Neuronal stem cell (in vitro differentiated cells): ENCODE measurements at regions not wholly inside any gene's neighbourhood (a gene's known extent, or its start where the extent isn't known, plus 50 kb on each side); places are given as distances from the start of the nearest gene placed in this dataset.

ENCODE experiments used
- DNase-seq: peaks from one replicate; pipeline ENCODE4 v3.0.0-alpha.2; 2013; ENCODE audit warnings: low spot score
- H2AFZ ChIP-seq: one replicate; pipeline ENCODE4 v1.6.1; 2013; ENCODE audit warnings: mild to moderate bottlenecking, low read length, inconsistent platforms
- H2AK5ac ChIP-seq: 2 replicates; pipeline ENCODE4 v1.6.1; 2013; ENCODE audit warnings: low read depth, mild to moderate bottlenecking, inconsistent platforms, low read length, moderate library complexity, mixed read lengths
- H2BK120ac ChIP-seq: 2 replicates; pipeline ENCODE4 v1.6.1; 2013; ENCODE audit warnings: low read depth, mild to moderate bottlenecking, inconsistent platforms, low read length, moderate library complexity, mixed read lengths
- H2BK12ac ChIP-seq: one replicate; pipeline ENCODE4 v1.6.1; 2013; ENCODE audit warnings: low read length, inconsistent platforms
- H2BK15ac ChIP-seq: 2 replicates; pipeline ENCODE4 v1.6.1; 2013; ENCODE audit warnings: mild to moderate bottlenecking, low read length, inconsistent platforms, mixed read lengths
- H2BK5ac ChIP-seq: one replicate; pipeline ENCODE4 v1.6.1; 2013; ENCODE audit warnings: inconsistent platforms, mild to moderate bottlenecking, low read length, moderate library complexity
- H3K14ac ChIP-seq: one replicate; pipeline ENCODE4 v1.6.1; 2013; ENCODE audit warnings: low read length, inconsistent platforms
- H3K18ac ChIP-seq: 2 replicates; pipeline ENCODE4 v1.6.1; 2013; ENCODE audit warnings: low read length, inconsistent platforms
- H3K23ac ChIP-seq: 2 replicates; pipeline ENCODE4 v1.6.1; 2013; ENCODE audit warnings: low read depth, mild to moderate bottlenecking, mixed read lengths, low read length, inconsistent platforms; ENCODE audit not compliant: poor library complexity
- H3K27ac ChIP-seq: replicated peaks from 3 replicates; pipeline ENCODE4 v1.5.1; 2013; ENCODE audit warnings: low read length, inconsistent platforms
- H3K27me3 ChIP-seq, 3 experiments: 2 replicates each; pipeline ENCODE4 v1.6.1; 2013; ENCODE audit warnings: low read length in 3 of 3, mild to moderate bottlenecking in 2 of 3, inconsistent platforms in 1 of 3, low read depth in 1 of 3, mixed read lengths in 1 of 3, moderate library complexity in 1 of 3; ENCODE audit not compliant: control insufficient read depth in 3 of 3, insufficient read depth in 3 of 3
- H3K36me3 ChIP-seq, 2 donors: replicated peaks in 1 of 2; 2 replicates each; pipeline ENCODE4 v1.6.1; 2013; ENCODE audit warnings: low read length in 2 of 2; ENCODE audit not compliant: control insufficient read depth in 2 of 2, insufficient read depth in 2 of 2
- H3K4ac ChIP-seq: 2 replicates; pipeline ENCODE4 v1.6.1; 2013; ENCODE audit warnings: inconsistent platforms, mild to moderate bottlenecking, low read length, moderate library complexity
- H3K4me1 ChIP-seq, 2 donors: 1 replicate in 1 of 2; 2 replicates in 1 of 2; pipeline ENCODE4 v1.6.1; 2013; ENCODE audit warnings: low read length in 2 of 2, low read depth in 1 of 2; ENCODE audit not compliant: control insufficient read depth in 2 of 2, insufficient read depth in 1 of 2
- H3K4me2 ChIP-seq: one replicate; pipeline ENCODE4 v1.6.1; 2013; ENCODE audit warnings: mild to moderate bottlenecking, low read length, inconsistent platforms; ENCODE audit not compliant: insufficient read depth, poor library complexity, severe bottlenecking
- H3K4me3 ChIP-seq, 2 donors: 2 replicates each; pipeline ENCODE4 v1.5.1; 2013; ENCODE audit warnings: low read length in 2 of 2, mild to moderate bottlenecking in 2 of 2, inconsistent platforms in 1 of 2, moderate library complexity in 1 of 2
- H3K79me1 ChIP-seq: one replicate; pipeline ENCODE4 v1.6.1; 2013; ENCODE audit warnings: low read depth, mild to moderate bottlenecking, inconsistent platforms, low read length, moderate library complexity
- H3K9ac ChIP-seq: one replicate; pipeline ENCODE4 v1.6.1; 2013; ENCODE audit warnings: mild to moderate bottlenecking, low read depth, low read length, inconsistent platforms; ENCODE audit not compliant: poor library complexity
- H3K9me3 ChIP-seq, 2 donors: replicated peaks in 1 of 2; 2 replicates each; pipeline versions ENCODE3 to v1.6.1; 2013; ENCODE audit warnings: low read length in 2 of 2, mild to moderate bottlenecking in 2 of 2, inconsistent platforms in 1 of 2, low read depth in 1 of 2, mixed read lengths in 1 of 2, moderate library complexity in 1 of 2; ENCODE audit not compliant: control insufficient read depth in 2 of 2, insufficient read depth in 1 of 2
- H4K8ac ChIP-seq: one replicate; pipeline ENCODE4 v1.6.1; 2013; ENCODE audit warnings: low read depth, mild to moderate bottlenecking, inconsistent platforms, low read length, moderate library complexity
- H4K91ac ChIP-seq: one replicate; pipeline ENCODE4 v1.6.1; 2013; ENCODE audit warnings: low read length, low read depth, mild to moderate bottlenecking, inconsistent platforms; ENCODE audit not compliant: poor library complexity
- WGBS, 2 donors: extraction: QIAGEN DNeasy Blood & Tissue Kit; methylation state at CpG; one replicate each; pipeline ENCODE4 v1.1.7; 2013; ENCODE audit warnings: missing lambda C conversion rate in 2 of 2, mixed read lengths in 1 of 2; ENCODE audit not compliant: insufficient read length in 2 of 2, insufficient replicate concordance in 1 of 2; ENCODE audit errors: extremely low coverage in 2 of 2; 5-methylcytosine and 5-hydroxymethylcytosine counted together

- H2BK12ac ChIP-seq: no peak overlapping the region
- no CpG with 5 or more reads among the region's 6 CpGs for WGBS, 2 donors
Observed at GRCh38 chr5:63170486-63170885, 591.9 kb downstream of the LRRC70 start.

GRCh38 chr5:63164838-63165535, 586.4 kb downstream of the LRRC70 start:
- Histone ChIP-seq H2AK5ac (no peak overlapping the region), H3K23ac (no peak overlapping the region), H2BK12ac (no peak overlapping the region), H2AFZ (no peak overlapping the region), H3K4me3 (no peak overlapping the region), H3K79me1 (no peaks in the 10 kb centered on the region), H3K27me3 (no peaks in the 10 kb centered on the region), H2BK120ac (no peak overlapping the region), H3K4me2 (no peak overlapping the region), H3K4ac (no peak overlapping the region), H3K36me3 (no peaks in the 10 kb centered on the region), H3K9ac (no peak overlapping the region), H2BK5ac (no peak overlapping the region), H3K14ac (no peak overlapping the region), H3K4me1 (peaks cover 0 to 10% of the 10 kb centered on the region in 2 donors), H3K27ac (no peak overlapping the region), H3K9me3 (no peaks in the 10 kb centered on the region), H2BK15ac (no peak overlapping the region), H3K18ac (no peak overlapping the region), H4K8ac (no peak overlapping the region), H4K91ac (no peak overlapping the region)
- no CpG with 5 or more reads among the region's 6 CpGs for WGBS, 2 donors
- peak; percentile 26 for DNase-seq

More at GRCh38 chr5:63170486-63170885, 591.9 kb downstream of the LRRC70 start:
- H3K9me3 ChIP-seq: no peaks in the 10 kb centered on the region
- no peak overlapping the region for H3K9ac ChIP-seq
- no peak overlapping the region for H3K18ac ChIP-seq
- H3K4me3 ChIP-seq: no peak overlapping the region
- no peak overlapping the region for H4K8ac ChIP-seq
- no peaks in the 10 kb centered on the region for H3K79me1 ChIP-seq
- no peak overlapping the region for H2AFZ ChIP-seq
- H3K4me2 ChIP-seq: no peak overlapping the region
- H3K36me3 ChIP-seq: no peaks in the 10 kb centered on the region
- no peak overlapping the region for H3K23ac ChIP-seq
- H3K4me1 ChIP-seq: peaks cover 0 to 4% of the 10 kb centered on the region in 2 donors
- H3K27me3 ChIP-seq: no peaks in the 10 kb centered on the region
- H2BK15ac ChIP-seq: no peak overlapping the region
- no peak overlapping the region for H2BK120ac ChIP-seq
- no peak overlapping the region for H3K14ac ChIP-seq
- DNase-seq: no peak
- peak overlapping the region; percentile 27 for H3K27ac ChIP-seq
- no peak overlapping the region for H4K91ac ChIP-seq
- H3K4ac ChIP-seq: no peak overlapping the region
- H2AK5ac ChIP-seq: no peak overlapping the region
- no peak overlapping the region for H2BK5ac ChIP-seq

GRCh38 chr5:63164339-63164738, 585.7 kb downstream of the LRRC70 start:
- no CpG with 5 or more reads among the region's 2 CpGs for whole genome bisulfite sequencing, 2 donors

GRCh38 chr5:63155310-63155631, 576.7 kb downstream of the LRRC70 start:
- Histone ChIP-seq H3K36me3 (no peaks in the 10 kb centered on the region), H3K4me3 (no peak overlapping the region), H3K14ac (no peak overlapping the region), H3K9me3 (no peaks in the 10 kb centered on the region), H2BK120ac (no peak overlapping the region), H3K9ac (no peak overlapping the region), H3K27ac (no peak overlapping the region), H3K79me1 (no peaks in the 10 kb centered on the region), H2AK5ac (no peak overlapping the region), H2AFZ (no peak overlapping the region), H3K18ac (no peak overlapping the region), H3K4ac (no peak overlapping the region), H3K4me2 (no peak overlapping the region), H2BK12ac (no peak overlapping the region), H2BK5ac (no peak overlapping the region), H3K23ac (no peak overlapping the region), H3K4me1 (no peaks in the 10 kb centered on the region), H3K27me3 (no peaks in the 10 kb centered on the region), H4K91ac (no peak overlapping the region), H2BK15ac (no peak overlapping the region), H4K8ac (no peak overlapping the region)
- DNase-seq: no peak
- WGBS, 2 donors: no CpG with 5 or more reads among the region's 2 CpGs

More at GRCh38 chr5:63164339-63164738, 585.7 kb downstream of the LRRC70 start:
- Histone ChIP-seq H3K79me1 (no peaks in the 10 kb centered on the region), H3K9me3 (no peaks in the 10 kb centered on the region), H3K27me3 (no peaks in the 10 kb centered on the region), H3K27ac (no peak overlapping the region), H3K18ac (no peak overlapping the region), H2AK5ac (no peak overlapping the region), H3K23ac (no peak overlapping the region), H2AFZ (no peak overlapping the region), H3K4me3 (no peak overlapping the region), H4K91ac (no peak overlapping the region), H3K4me2 (no peak overlapping the region), H2BK15ac (no peak overlapping the region), H2BK120ac (no peak overlapping the region), H2BK12ac (no peak overlapping the region), H3K4me1 (peaks cover 0 to 8% of the 10 kb centered on the region in 2 donors), H4K8ac (no peak overlapping the region), H3K36me3 (no peaks in the 10 kb centered on the region), H3K9ac (no peak overlapping the region), H3K14ac (no peak overlapping the region), H3K4ac (no peak overlapping the region), H2BK5ac (no peak overlapping the region)
- no peak for DNase-seq
